ENCODE measurements at regions not wholly inside any gene's neighbourhood (a gene's known extent, or its start where the extent isn't known, plus 50 kb on each side); places are given as distances from the start of the nearest gene placed in this dataset.

DNA sequence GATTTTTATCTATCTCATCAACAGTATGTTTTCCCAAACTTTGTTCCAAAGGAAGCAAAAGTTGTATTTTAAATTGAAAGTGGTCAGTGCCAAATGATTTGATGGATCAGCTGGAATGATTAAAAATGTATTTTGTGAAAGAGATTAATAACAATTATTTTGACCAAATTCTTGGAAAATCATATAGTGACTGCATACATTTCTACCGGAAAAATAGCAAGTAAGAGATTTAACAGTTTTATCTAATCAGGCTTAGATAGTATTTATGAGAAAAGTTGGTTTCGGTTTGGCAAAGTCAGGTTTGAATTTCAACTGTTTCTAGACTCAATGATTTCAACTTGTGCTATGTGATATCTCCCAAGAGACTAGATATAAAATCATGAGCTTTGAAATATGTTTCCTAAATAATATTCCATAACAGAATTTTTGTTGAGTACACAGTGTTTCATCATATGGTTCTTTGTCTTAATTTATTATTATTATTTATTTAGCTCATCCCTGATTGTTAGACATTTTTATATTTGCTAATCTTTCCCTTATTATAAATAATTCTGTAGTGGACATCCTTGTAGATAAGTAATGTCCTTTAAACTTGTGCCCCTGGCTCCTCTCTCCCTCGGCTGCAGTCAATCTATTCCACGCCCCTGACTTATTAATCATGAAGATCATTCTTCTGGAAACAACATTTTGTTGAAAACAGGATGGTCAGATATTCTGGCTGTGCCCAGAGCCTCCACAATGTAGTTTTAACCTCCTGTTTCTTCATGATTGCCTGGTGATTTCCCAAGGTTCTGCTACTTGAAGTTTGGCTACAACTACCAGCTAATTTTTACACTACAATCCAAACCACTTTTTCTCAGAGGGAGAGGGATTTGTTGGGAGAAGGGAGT, 520.7 kb upstream of the TCF4 start:
- peaks cover 8% of the 10 kb centered on the region for H3K9me3 Mint-ChIP-seq (ENCODE audit: unreplicated experiment)
- Histone ChIP-seq H3K79me2 (ENCODE audit: insufficient read depth, low read length) (no peaks in the 10 kb centered on the region), H3K4me3 (ENCODE audit: insufficient read depth, low read depth, low read length) (no peak overlapping the region), H3K27ac (ENCODE audit: low read depth, low read length) (no peak overlapping the region), H3K9me3 (ENCODE audit: insufficient read depth, low read depth, low read length) (peaks cover 4% of the 10 kb centered on the region), H3K4me2 (ENCODE audit: low read length) (no peak overlapping the region), H3K9ac (ENCODE audit: low read length) (no peak overlapping the region), H3K36me3 (ENCODE audit: insufficient read depth, low read length) (no peaks in the 10 kb centered on the region), H3K4me1 (ENCODE audit: insufficient read depth, low read length) (no peaks in the 10 kb centered on the region), H2AFZ (ENCODE audit: low read depth, low read length) (no peak overlapping the region), H3K27me3 (ENCODE audit: insufficient read depth, low read length) (no peaks in the 10 kb centered on the region), H4K20me1 (ENCODE audit: insufficient read depth, low read length) (no peaks in the 10 kb centered on the region)
- peak; percentile 18 for DNase-seq (ENCODE audit: low read depth)
- no peak overlapping the region for H3K27ac Mint-ChIP-seq (ENCODE audit: unreplicated experiment)
- H3K36me3 Mint-ChIP-seq (ENCODE audit: low read depth, unreplicated experiment): no peaks in the 10 kb centered on the region
- TF ChIP-seq, protein P1, sequence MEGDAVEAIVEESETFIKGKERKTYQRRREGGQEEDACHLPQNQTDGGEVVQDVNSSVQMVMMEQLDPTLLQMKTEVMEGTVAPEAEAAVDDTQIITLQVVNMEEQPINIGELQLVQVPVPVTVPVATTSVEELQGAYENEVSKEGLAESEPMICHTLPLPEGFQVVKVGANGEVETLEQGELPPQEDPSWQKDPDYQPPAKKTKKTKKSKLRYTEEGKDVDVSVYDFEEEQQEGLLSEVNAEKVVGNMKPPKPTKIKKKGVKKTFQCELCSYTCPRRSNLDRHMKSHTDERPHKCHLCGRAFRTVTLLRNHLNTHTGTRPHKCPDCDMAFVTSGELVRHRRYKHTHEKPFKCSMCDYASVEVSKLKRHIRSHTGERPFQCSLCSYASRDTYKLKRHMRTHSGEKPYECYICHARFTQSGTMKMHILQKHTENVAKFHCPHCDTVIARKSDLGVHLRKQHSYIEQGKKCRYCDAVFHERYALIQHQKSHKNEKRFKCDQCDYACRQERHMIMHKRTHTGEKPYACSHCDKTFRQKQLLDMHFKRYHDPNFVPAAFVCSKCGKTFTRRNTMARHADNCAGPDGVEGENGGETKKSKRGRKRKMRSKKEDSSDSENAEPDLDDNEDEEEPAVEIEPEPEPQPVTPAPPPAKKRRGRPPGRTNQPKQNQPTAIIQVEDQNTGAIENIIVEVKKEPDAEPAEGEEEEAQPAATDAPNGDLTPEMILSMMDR (IDR thresholded peaks at IDR 0.05; ENCODE audit: insufficient read depth, low read depth, low read length): no peak
- TF ChIP-seq EZH2 (IDR thresholded peaks at IDR 0.05; ENCODE audit: insufficient read depth, low read length): no peak
- peaks cover 2% of the 10 kb centered on the region for H3K27me3 Mint-ChIP-seq (ENCODE audit: low read depth, unreplicated experiment)
- no peak overlapping the region for H3K4me3 Mint-ChIP-seq (ENCODE audit: unreplicated experiment)
- FAIRE-seq: peak; percentile 41
- peaks cover 20% of the 10 kb centered on the region for H3K4me1 Mint-ChIP-seq (ENCODE audit: low read depth, unreplicated experiment)

GRCh38 chr18:56107821-56108477, 520.0 kb upstream of the TCF4 start:
- FAIRE-seq (no peak), DNase-seq (ENCODE audit: low read depth) (peak; percentile 31)
- Mint-ChIP-seq H3K9me3 (ENCODE audit: unreplicated experiment) (peaks cover 10% of the 10 kb centered on the region), H3K4me1 (ENCODE audit: low read depth, unreplicated experiment) (peaks cover 13% of the 10 kb centered on the region), H3K36me3 (ENCODE audit: low read depth, unreplicated experiment) (no peaks in the 10 kb centered on the region), H3K27ac (ENCODE audit: unreplicated experiment) (no peak overlapping the region), H3K27me3 (ENCODE audit: low read depth, unreplicated experiment) (peaks cover 2% of the 10 kb centered on the region), H3K4me3 (ENCODE audit: unreplicated experiment) (no peak overlapping the region)
- Histone ChIP-seq H2AFZ (ENCODE audit: low read depth, low read length) (no peak overlapping the region), H3K4me1 (ENCODE audit: insufficient read depth, low read length) (no peaks in the 10 kb centered on the region), H3K79me2 (ENCODE audit: insufficient read depth, low read length) (no peaks in the 10 kb centered on the region), H3K9ac (ENCODE audit: low read length) (no peak overlapping the region), H4K20me1 (ENCODE audit: insufficient read depth, low read length) (no peaks in the 10 kb centered on the region), H3K9me3 (ENCODE audit: insufficient read depth, low read depth, low read length) (peaks cover 4% of the 10 kb centered on the region), H3K36me3 (ENCODE audit: insufficient read depth, low read length) (no peaks in the 10 kb centered on the region), H3K27ac (ENCODE audit: low read depth, low read length) (no peak overlapping the region), H3K27me3 (ENCODE audit: insufficient read depth, low read length) (no peaks in the 10 kb centered on the region), H3K4me2 (ENCODE audit: low read length) (no peak overlapping the region), H3K4me3 (ENCODE audit: insufficient read depth, low read depth, low read length) (no peak overlapping the region)
- TF ChIP-seq EZH2 (IDR thresholded peaks at IDR 0.05; ENCODE audit: insufficient read depth, low read length): no peak
- TF ChIP-seq, protein P1 (IDR thresholded peaks at IDR 0.05; ENCODE audit: insufficient read depth, low read depth, low read length): no peak
